Caco-2 (cell line): ENCODE measurements at regions not wholly inside any gene's neighbourhood (a gene's known extent, or its start where the extent isn't known, plus 50 kb on each side); places are given as distances from the start of the nearest gene placed in this dataset.

Experiments used
- BruUV-seq: library from RNA; stranded (reverse); fragments of 400-500 nt; replicated peaks from 2 replicates; lab custom pipeline; 2021; lab: Mats Ljungman, UMichigan
- CTCF ChIA-PET: fragments of 300-600 bp; sonication (Branson Sonifier 250); formaldehyde crosslinking; loops from one replicate; lab custom pipeline; 2022; ENCODE audit warnings: antibody characterized with exemption; lab: Charles Lee
- POLR2A ChIA-PET: fragments of 300-600 bp; sonication (Branson Sonifier 250); formaldehyde crosslinking; loops from one replicate; lab custom pipeline; 2022; ENCODE audit warnings: antibody characterized with exemption; lab: Charles Lee
- DNase-seq, 2 experiments: peaks; one replicate each; pipeline versions ENCODE4 v3.0.0 to v3.0.0-alpha.2; 2020 to 2022
- H3K27me3 ChIP-seq: replicated peaks from 2 replicates; pipeline ENCODE4 v1.6.0; 2011; ENCODE audit warnings: low read length; ENCODE audit not compliant: control insufficient read depth, insufficient read depth
- H3K36me3 ChIP-seq: 2 replicates; pipeline ENCODE4 v1.5.1; 2011; ENCODE audit warnings: low read length; ENCODE audit not compliant: control insufficient read depth, insufficient read depth
- H3K4me1 ChIP-seq: fragments of 250-450 bp; sonication (Bioruptor Pico); 2 replicates; pipeline ENCODE4 v1.5.1; 2020; ENCODE audit warnings: mild to moderate bottlenecking
- H3K4me3 ChIP-seq: 2 replicates; pipeline ENCODE4 v1.5.1; 2011; ENCODE audit warnings: low read depth, mild to moderate bottlenecking, control low read depth, low read length
- H3K9me3 ChIP-seq: fragments of 250-450 bp; sonication (Bioruptor Pico); 2 replicates; pipeline ENCODE4 v1.5.1; 2020; ENCODE audit warnings: mild to moderate bottlenecking, moderate library complexity
- H3K27ac Mint-ChIP-seq: one replicate; pipeline ENCODE4 v1.8.0; 2022; ENCODE audit warnings: mixed read lengths; ENCODE audit not compliant: unreplicated experiment
- H3K27me3 Mint-ChIP-seq: one replicate; pipeline ENCODE4 v1.8.0; 2022; ENCODE audit warnings: mixed read lengths; ENCODE audit not compliant: insufficient read depth, unreplicated experiment
- H3K36me3 Mint-ChIP-seq: one replicate; pipeline ENCODE4 v1.8.0; 2022; ENCODE audit warnings: mild to moderate bottlenecking, mixed read lengths; ENCODE audit not compliant: insufficient read depth, unreplicated experiment
- H3K4me1 Mint-ChIP-seq: one replicate; pipeline ENCODE4 v1.8.0; 2022; ENCODE audit warnings: low read depth, mixed read lengths; ENCODE audit not compliant: unreplicated experiment
- H3K4me3 Mint-ChIP-seq: one replicate; pipeline ENCODE4 v1.8.0; 2022; ENCODE audit warnings: mild to moderate bottlenecking, moderate library complexity, mixed read lengths; ENCODE audit not compliant: unreplicated experiment
- H3K9me3 Mint-ChIP-seq: one replicate; pipeline ENCODE4 v1.8.0; 2022; ENCODE audit warnings: mixed read lengths; ENCODE audit not compliant: unreplicated experiment
- intact Hi-C: fragments of 100-400 bp; cut with micrococcal nuclease; formaldehyde crosslinking; loops from one replicate; pipeline ENCODE4 v1.10.0; 2022; ENCODE audit not compliant: unreplicated experiment
- TF ChIP-seq, protein P1 (sequence below), 2 experiments: fragments of 200-600 bp in 1 of 2; IDR thresholded peaks; 1 replicate in 1 of 2; 2 replicates in 1 of 2; pipeline versions ENCODE4 v1.5.1 to v1.8.0; 2011 to 2022; ENCODE audit warnings: antibody characterized with exemption in 1 of 2, control low read depth in 1 of 2, inconsistent platforms in 1 of 2, low read depth in 1 of 2, low read length in 1 of 2, mild to moderate bottlenecking in 1 of 2, moderate library complexity in 1 of 2; ENCODE audit not compliant: insufficient read depth in 1 of 2, severe bottlenecking in 1 of 2, unreplicated experiment in 1 of 2

DNA sequence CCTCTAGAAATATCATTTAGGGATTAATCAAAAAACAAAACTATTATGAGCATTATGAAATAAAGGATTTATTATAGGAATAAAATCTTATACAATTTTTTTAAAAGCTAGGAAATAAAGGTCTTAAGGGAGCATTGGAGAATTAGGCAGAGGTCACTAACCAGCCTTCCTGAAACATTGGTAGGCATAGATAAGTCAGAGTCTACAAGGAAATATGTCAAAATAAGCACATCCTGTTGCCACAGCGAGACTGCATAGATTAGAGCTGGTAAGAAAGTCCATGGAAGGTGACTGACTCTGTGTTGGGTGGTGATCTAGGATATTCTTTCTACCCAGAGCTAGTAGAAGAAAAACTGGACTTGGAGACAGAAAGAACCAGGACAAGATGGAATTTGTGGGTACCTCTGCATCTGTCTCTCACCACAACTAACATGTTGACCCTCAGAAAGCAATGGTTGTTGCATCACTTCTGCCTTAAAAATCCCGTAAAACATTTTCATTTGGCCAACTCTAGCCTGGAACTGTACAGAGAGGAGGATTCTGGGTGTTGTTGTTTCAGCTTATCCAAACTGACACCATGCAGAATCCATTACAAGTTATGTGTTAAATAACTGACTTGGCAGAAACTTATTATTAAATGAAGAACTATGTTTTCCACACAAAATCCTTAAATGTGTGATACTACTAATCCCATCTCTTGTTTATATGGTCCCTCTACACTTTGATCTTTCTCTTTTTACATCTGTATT is 77.1 kb downstream of the FBXO5 start:
- no TSS peak for BruUV-seq

DNA sequence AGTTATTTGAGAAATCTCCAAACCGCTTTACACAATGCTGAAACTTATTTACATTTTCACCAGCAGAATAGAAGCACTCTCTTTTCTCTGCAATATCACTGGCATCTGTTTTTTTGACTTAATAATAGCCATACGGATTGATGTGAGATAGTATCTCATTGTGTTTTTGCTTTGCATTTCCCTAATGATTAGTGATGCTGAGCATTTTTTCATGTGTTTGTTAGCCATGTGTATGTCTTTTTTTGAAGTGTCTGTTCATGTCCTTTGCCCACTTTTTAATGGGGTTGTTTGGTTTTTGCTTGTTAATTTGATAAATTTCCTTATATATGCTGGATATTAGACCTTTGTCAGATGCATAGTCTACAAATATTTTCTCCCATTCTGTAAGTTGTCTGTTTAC is 73.6 kb downstream of the FBXO5 start:
- TF ChIP-seq, protein P1, sequence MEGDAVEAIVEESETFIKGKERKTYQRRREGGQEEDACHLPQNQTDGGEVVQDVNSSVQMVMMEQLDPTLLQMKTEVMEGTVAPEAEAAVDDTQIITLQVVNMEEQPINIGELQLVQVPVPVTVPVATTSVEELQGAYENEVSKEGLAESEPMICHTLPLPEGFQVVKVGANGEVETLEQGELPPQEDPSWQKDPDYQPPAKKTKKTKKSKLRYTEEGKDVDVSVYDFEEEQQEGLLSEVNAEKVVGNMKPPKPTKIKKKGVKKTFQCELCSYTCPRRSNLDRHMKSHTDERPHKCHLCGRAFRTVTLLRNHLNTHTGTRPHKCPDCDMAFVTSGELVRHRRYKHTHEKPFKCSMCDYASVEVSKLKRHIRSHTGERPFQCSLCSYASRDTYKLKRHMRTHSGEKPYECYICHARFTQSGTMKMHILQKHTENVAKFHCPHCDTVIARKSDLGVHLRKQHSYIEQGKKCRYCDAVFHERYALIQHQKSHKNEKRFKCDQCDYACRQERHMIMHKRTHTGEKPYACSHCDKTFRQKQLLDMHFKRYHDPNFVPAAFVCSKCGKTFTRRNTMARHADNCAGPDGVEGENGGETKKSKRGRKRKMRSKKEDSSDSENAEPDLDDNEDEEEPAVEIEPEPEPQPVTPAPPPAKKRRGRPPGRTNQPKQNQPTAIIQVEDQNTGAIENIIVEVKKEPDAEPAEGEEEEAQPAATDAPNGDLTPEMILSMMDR (IDR thresholded peaks at IDR 0.05; ENCODE audit: insufficient read depth in 1 of 2, low read depth in 1 of 2, low read length in 1 of 2, severe bottlenecking in 1 of 2, unreplicated experiment in 1 of 2), result no peak
- H3K4me3 Mint-ChIP-seq, result no peak overlapping the region
- Histone ChIP-seq H3K9me3 (no peaks in the 10 kb centered on the region; the same call in 1 of the 2 replicates), H3K4me3 (no peak overlapping the region), H3K4me1 (no peaks in the 10 kb centered on the region), H3K27me3 (no peaks in the 10 kb centered on the region), H3K36me3 (no peaks in the 10 kb centered on the region)
- H3K9me3 Mint-ChIP-seq, result peaks cover 16% of the 10 kb centered on the region
- no TSS peak for BruUV-seq
- H3K27ac Mint-ChIP-seq, result no peak overlapping the region
- intact Hi-C loops, result no loop called here
- DNase-seq, result no peak
- H3K36me3 Mint-ChIP-seq, result no peaks in the 10 kb centered on the region
- ChIA-PET CTCF (no interaction called here), POLR2A (no interaction called here)
- H3K27me3 Mint-ChIP-seq, result peaks cover 15% of the 10 kb centered on the region
- H3K4me1 Mint-ChIP-seq, result no peaks in the 10 kb centered on the region

More for the DNA sequence above, 77.1 kb downstream of the FBXO5 start:
- intact Hi-C loops, result no loop called here
- TF ChIP-seq, protein P1 (IDR thresholded peaks at IDR 0.05; ENCODE audit: insufficient read depth in 1 of 2, low read depth in 1 of 2, low read length in 1 of 2, severe bottlenecking in 1 of 2, unreplicated experiment in 1 of 2), result no peak
- Mint-ChIP-seq H3K27me3 (peaks cover 12% of the 10 kb centered on the region), H3K9me3 (no peaks in the 10 kb centered on the region), H3K27ac (no peak overlapping the region), H3K36me3 (no peaks in the 10 kb centered on the region), H3K4me1 (no peaks in the 10 kb centered on the region), H3K4me3 (no peak overlapping the region)
- ChIA-PET POLR2A (no interaction called here), CTCF (no interaction called here)
- H3K9me3 ChIP-seq, result no peaks in the 10 kb centered on the region
- H3K36me3 ChIP-seq, result no peaks in the 10 kb centered on the region
- no peaks in the 10 kb centered on the region for H3K4me1 ChIP-seq
- DNase-seq, result no peak
- no peak overlapping the region for H3K4me3 ChIP-seq
- H3K27me3 ChIP-seq, result no peaks in the 10 kb centered on the region

DNA sequence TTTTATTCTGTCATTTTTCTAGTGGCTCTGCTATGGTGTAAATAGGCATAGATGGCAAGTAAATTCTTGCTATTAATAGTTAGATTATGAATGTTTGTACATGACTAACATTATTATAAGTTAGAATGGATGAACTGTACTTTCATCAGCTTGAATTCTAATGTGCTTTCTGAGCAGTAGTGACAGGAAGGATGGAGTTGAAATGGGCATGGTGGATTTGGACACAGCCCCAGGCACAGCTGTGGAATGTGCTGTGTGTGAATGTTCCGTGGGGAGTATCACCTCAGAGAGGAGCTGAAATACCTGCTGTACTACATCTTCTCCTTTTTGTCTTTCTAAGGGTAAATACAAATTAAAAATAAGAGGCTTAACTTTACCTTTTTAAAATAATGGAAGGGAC is 66.8 kb downstream of the FBXO5 start:
- H3K4me1 ChIP-seq, result no peaks in the 10 kb centered on the region
- TF ChIP-seq, protein P1 (IDR thresholded peaks at IDR 0.05; ENCODE audit: insufficient read depth in 1 of 2, low read depth in 1 of 2, low read length in 1 of 2, severe bottlenecking in 1 of 2, unreplicated experiment in 1 of 2), result no peak
- intact Hi-C loops, result no loop called here
- ChIA-PET POLR2A (no interaction called here), CTCF (interaction anchor here (0.5 kb wide), 1 partner anchor 32 kb away, joined by 4 read pairs; no protein-coding TSS in a partner anchor)
- Mint-ChIP-seq H3K27me3 (peaks cover 14% of the 10 kb centered on the region), H3K27ac (no peak overlapping the region), H3K4me3 (no peak overlapping the region), H3K36me3 (no peaks in the 10 kb centered on the region), H3K9me3 (peaks cover 27% of the 10 kb centered on the region), H3K4me1 (no peaks in the 10 kb centered on the region)
- H3K36me3 ChIP-seq, result no peaks in the 10 kb centered on the region
- no peak overlapping the region for H3K4me3 ChIP-seq
- BruUV-seq, result no TSS peak
- no peak for DNase-seq
- no peaks in the 10 kb centered on the region for H3K27me3 ChIP-seq
- H3K9me3 ChIP-seq, result no peaks in the 10 kb centered on the region; the same call in 1 of the 2 replicates
